ENCODE measurements at regions not wholly inside any gene's neighbourhood (a gene's known extent, or its start where the extent isn't known, plus 50 kb on each side); places are given as distances from the start of the nearest gene placed in this dataset.

DNA sequence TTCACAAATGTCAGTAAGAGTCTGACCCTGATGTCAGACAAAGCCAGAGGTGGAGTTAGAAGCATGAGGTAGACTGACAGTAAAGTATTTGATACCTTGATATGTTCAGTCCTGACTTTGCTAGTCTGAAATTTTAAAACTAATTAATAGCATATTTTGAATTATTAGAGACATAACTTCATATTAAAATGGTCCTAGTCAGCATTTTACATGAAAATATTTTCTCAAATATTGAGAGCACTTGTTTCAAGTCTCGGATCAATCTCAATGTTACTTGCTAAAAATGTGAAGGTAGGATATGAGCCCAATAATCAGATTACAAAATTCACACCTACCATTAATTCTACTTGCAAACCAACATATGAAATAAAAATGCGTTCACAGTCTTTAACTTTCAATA lies 58.1 kb upstream of the TTC14 start:
- WGBS (ENCODE audit: low lambda C conversion rate), result 33% methylated on average over 2 of the region's 2 CpGs
- Histone ChIP-seq H4K20me1 (ENCODE audit: insufficient read depth) (no peaks in the 10 kb centered on the region), H3F3A (replicated peaks; ENCODE audit: insufficient read depth) (no peaks in the 10 kb centered on the region), H3K27ac (ENCODE audit: low read depth in 2 of 2, low read length in 1 of 2) (no peak overlapping the region), H3K4me3 (ENCODE audit: low read depth in 2 of 2, low read length in 1 of 2) (no peak overlapping the region), H3K79me2 (ENCODE audit: insufficient read depth) (no peaks in the 10 kb centered on the region), H3K9me2 (no peaks in the 10 kb centered on the region), H3K9me3 (no peaks in the 10 kb centered on the region), H3K9ac (no peak overlapping the region), H3K27me3 (ENCODE audit: insufficient read depth) (no peaks in the 10 kb centered on the region), H3K4me2 (no peak overlapping the region), H3K4me1 (ENCODE audit: control insufficient read depth in 1 of 2, insufficient read depth in 2 of 2, low read depth in 1 of 2, low read length in 1 of 2) (no peaks in the 10 kb centered on the region), H2AFZ (ENCODE audit: low read depth) (no peak overlapping the region), H3K36me3 (replicated peaks in 1 of 2; ENCODE audit: control insufficient read depth in 1 of 2, insufficient read depth in 2 of 2, low read length in 1 of 2) (no peaks in the 10 kb centered on the region)
- ChIA-PET CTCF (interaction anchor here (1.0 kb wide), 1 partner anchor 31 kb away, joined by 3 read pairs; no protein-coding TSS in a partner anchor), POLR2A (no interaction called here)
- DNase-seq, result no peak
- no peak for TF ChIP-seq USF1 (IDR thresholded peaks at IDR 0.05; ENCODE audit: borderline replicate concordance, low read depth)
- TF ChIP-seq TAF1 (IDR thresholded peaks at IDR 0.05; ENCODE audit: borderline replicate concordance, low read depth, low read length), result no peak
- TF ChIP-seq IRF3 (IDR thresholded peaks at IDR 0.05; ENCODE audit: low read depth, low read length), result no peak

- no peak for TF ChIP-seq SMC3 (IDR thresholded peaks at IDR 0.05; ENCODE audit: low read depth, low read length)
- TF ChIP-seq USF2 (IDR thresholded peaks at IDR 0.05; ENCODE audit: borderline replicate concordance, low read depth, low read length), result no peak
- TF ChIP-seq CHD2 (IDR thresholded peaks at IDR 0.05; ENCODE audit: low read length, partially characterized antibody), result no peak
- TF ChIP-seq EP300 (IDR thresholded peaks at IDR 0.05; ENCODE audit: borderline replicate concordance in 1 of 2, low read depth in 1 of 2, low read length in 1 of 2), result no peak
- TF ChIP-seq, protein P1, sequence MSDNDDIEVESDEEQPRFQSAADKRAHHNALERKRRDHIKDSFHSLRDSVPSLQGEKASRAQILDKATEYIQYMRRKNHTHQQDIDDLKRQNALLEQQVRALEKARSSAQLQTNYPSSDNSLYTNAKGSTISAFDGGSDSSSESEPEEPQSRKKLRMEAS (IDR thresholded peaks at IDR 0.05; ENCODE audit: low read depth), result no peak
- TF ChIP-seq EZH2phosphoT487 (IDR thresholded peaks at IDR 0.05; ENCODE audit: borderline replicate concordance, low read depth), result no peak
- TF ChIP-seq POLR2AphosphoS5 (IDR thresholded peaks at IDR 0.05; ENCODE audit: low read depth, low read length), result no peak
- TF ChIP-seq RFX5 (IDR thresholded peaks at IDR 0.05; ENCODE audit: low read length), result no peak
- TF ChIP-seq TEAD4 (IDR thresholded peaks at IDR 0.05; ENCODE audit: borderline replicate concordance, insufficient read depth), result no peak
- no peak for TF ChIP-seq RAD21 (IDR thresholded peaks at IDR 0.05; ENCODE audit: low read length)
- no peak for TF ChIP-seq MEF2A (IDR thresholded peaks at IDR 0.05; ENCODE audit: borderline replicate concordance, low read depth)
- no peak for TF ChIP-seq YY1 (IDR thresholded peaks at IDR 0.05; ENCODE audit: low read depth)
- no peak for TF ChIP-seq USF1 (IDR thresholded peaks at IDR 0.05; ENCODE audit: borderline replicate concordance, low read depth)
- TF ChIP-seq RCOR1 (IDR thresholded peaks at IDR 0.05; ENCODE audit: low read length), result no peak
- TF ChIP-seq, protein P2, sequence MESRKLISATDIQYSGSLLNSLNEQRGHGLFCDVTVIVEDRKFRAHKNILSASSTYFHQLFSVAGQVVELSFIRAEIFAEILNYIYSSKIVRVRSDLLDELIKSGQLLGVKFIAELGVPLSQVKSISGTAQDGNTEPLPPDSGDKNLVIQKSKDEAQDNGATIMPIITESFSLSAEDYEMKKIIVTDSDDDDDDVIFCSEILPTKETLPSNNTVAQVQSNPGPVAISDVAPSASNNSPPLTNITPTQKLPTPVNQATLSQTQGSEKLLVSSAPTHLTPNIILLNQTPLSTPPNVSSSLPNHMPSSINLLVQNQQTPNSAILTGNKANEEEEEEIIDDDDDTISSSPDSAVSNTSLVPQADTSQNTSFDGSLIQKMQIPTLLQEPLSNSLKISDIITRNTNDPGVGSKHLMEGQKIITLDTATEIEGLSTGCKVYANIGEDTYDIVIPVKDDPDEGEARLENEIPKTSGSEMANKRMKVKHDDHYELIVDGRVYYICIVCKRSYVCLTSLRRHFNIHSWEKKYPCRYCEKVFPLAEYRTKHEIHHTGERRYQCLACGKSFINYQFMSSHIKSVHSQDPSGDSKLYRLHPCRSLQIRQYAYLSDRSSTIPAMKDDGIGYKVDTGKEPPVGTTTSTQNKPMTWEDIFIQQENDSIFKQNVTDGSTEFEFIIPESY (IDR thresholded peaks at IDR 0.05; ENCODE audit: borderline replicate concordance, low read depth), result no peak
- no peak for TF ChIP-seq RXRA (IDR thresholded peaks at IDR 0.05; ENCODE audit: borderline replicate concordance, low read depth)
- TF ChIP-seq TAF1 (IDR thresholded peaks at IDR 0.05; ENCODE audit: borderline replicate concordance, low read depth, low read length), result no peak
- no peak overlapping the region for H2AFZ ChIP-seq (ENCODE audit: low read depth)
- ChIA-PET POLR2A (no interaction called here), CTCF (no interaction called here)
- H4K20me1 ChIP-seq (ENCODE audit: insufficient read depth), result no peaks in the 10 kb centered on the region
- H3K27ac ChIP-seq (ENCODE audit: low read depth in 2 of 2, low read length in 1 of 2), result no peak overlapping the region
- H3K4me2 ChIP-seq, result no peak overlapping the region
- no peaks in the 10 kb centered on the region for H3K9me3 ChIP-seq
- 21% methylated on average over 1 of the region's 1 CpG for WGBS (ENCODE audit: low lambda C conversion rate)
- H3K27me3 ChIP-seq (ENCODE audit: insufficient read depth), result no peaks in the 10 kb centered on the region
- H3F3A ChIP-seq (replicated peaks; ENCODE audit: insufficient read depth), result no peaks in the 10 kb centered on the region
- no peaks in the 10 kb centered on the region for H3K9me2 ChIP-seq
- no peak overlapping the region for H3K9ac ChIP-seq
- H3K36me3 ChIP-seq (replicated peaks in 1 of 2; ENCODE audit: control insufficient read depth in 1 of 2, insufficient read depth in 2 of 2, low read length in 1 of 2), result no peaks in the 10 kb centered on the region
- no peak for DNase-seq
- H3K4me1 ChIP-seq (ENCODE audit: control insufficient read depth in 1 of 2, insufficient read depth in 2 of 2, low read depth in 1 of 2, low read length in 1 of 2), result no peaks in the 10 kb centered on the region
- no peak overlapping the region for H3K4me3 ChIP-seq (ENCODE audit: low read depth in 2 of 2, low read length in 1 of 2)
- no peaks in the 10 kb centered on the region for H3K79me2 ChIP-seq (ENCODE audit: insufficient read depth)
Measured at GRCh38 chr3:180546863-180547262, 55.1 kb upstream of the TTC14 start.

Measured in SK-N-SH (cell line).